ENCODE measurements at regions not wholly inside any gene's neighbourhood (a gene's known extent, or its start where the extent isn't known, plus 50 kb on each side); places are given as distances from the start of the nearest gene placed in this dataset.

- Histone ChIP-seq H3K36me3 (ENCODE audit: control insufficient read depth in 1 of 2, insufficient read depth in 2 of 2, low read length in 2 of 2) (no peaks in the 10 kb centered on the region), H3K9me3 (ENCODE audit: control insufficient read depth in 1 of 2, insufficient read depth in 1 of 2, low read depth in 1 of 2, low read length in 2 of 2) (no peaks in the 10 kb centered on the region), H3K4me1 (ENCODE audit: control insufficient read depth in 1 of 2, insufficient read depth in 2 of 2, low read length in 2 of 2) (no peaks in the 10 kb centered on the region), H3K27me3 (ENCODE audit: insufficient read depth, low read length) (peaks cover 15% of the 10 kb centered on the region; the same call in 1 of the 2 replicates), H3K4me3 (replicated peaks in 1 of 2; ENCODE audit: low read depth in 1 of 2, low read length in 2 of 2) (no peak overlapping the region), H4K20me1 (ENCODE audit: insufficient read depth) (no peaks in the 10 kb centered on the region), H3K9me2 (ENCODE audit: insufficient read depth) (no peaks in the 10 kb centered on the region), H3K27ac (ENCODE audit: low read depth, low read length) (no peak overlapping the region), H3K79me2 (ENCODE audit: insufficient read depth, low read length) (no peaks in the 10 kb centered on the region), H3K4me2 (ENCODE audit: low read length) (no peak overlapping the region), H2AFZ (ENCODE audit: low read depth, low read length, poor library complexity, severe bottlenecking) (no peak overlapping the region), H3K9ac (ENCODE audit: low read length) (no peak overlapping the region)
- TF ChIP-seq JUND (IDR thresholded peaks at IDR 0.05) = no peak
- TF ChIP-seq CEBPB (IDR thresholded peaks at IDR 0.05; ENCODE audit: low read depth) = no peak
- TF ChIP-seq ELF1 (IDR thresholded peaks at IDR 0.05; ENCODE audit: borderline replicate concordance, low read depth) = no peak
- no peak for TF ChIP-seq CBX3 (IDR thresholded peaks at IDR 0.05; ENCODE audit: low read depth)
- TF ChIP-seq EZH2 (IDR thresholded peaks at IDR 0.05) = no peak
- TF ChIP-seq RAD21 (IDR thresholded peaks at IDR 0.05; ENCODE audit: low read depth) = no peak
- no peak for TF ChIP-seq REST (IDR thresholded peaks at IDR 0.05; ENCODE audit: low read depth)
- no peak for TF ChIP-seq SIN3A (IDR thresholded peaks at IDR 0.05; ENCODE audit: low read depth)
- TF ChIP-seq ATF3 (IDR thresholded peaks at IDR 0.05) = no peak
- TF ChIP-seq POLR2AphosphoS5 (IDR thresholded peaks at IDR 0.05; ENCODE audit: low read depth, low read length) = no peak
- no peak for TF ChIP-seq ZBTB33 (IDR thresholded peaks at IDR 0.05; ENCODE audit: extremely low read depth, insufficient replicate concordance, low read length)
- TF ChIP-seq ZFX (IDR thresholded peaks at IDR 0.05) = no peak
- TF ChIP-seq EGR1 (IDR thresholded peaks at IDR 0.05; ENCODE audit: low read depth) = no peak
- TF ChIP-seq FOSL1 (IDR thresholded peaks at IDR 0.05; ENCODE audit: low read depth) = no peak
- TF ChIP-seq ZNF274 (IDR thresholded peaks at IDR 0.05; ENCODE audit: low read depth, low read length) = no peak
- TF ChIP-seq SRF (IDR thresholded peaks at IDR 0.05; ENCODE audit: low read depth) = no peak
- no peak for TF ChIP-seq TCF7L2 (IDR thresholded peaks at IDR 0.05; ENCODE audit: borderline replicate concordance, extremely low read depth, insufficient read depth, insufficient read length)
- ATAC-seq = no peak
- ChIA-PET CTCF (no interaction called here), POLR2A (no interaction called here), RAD21 (ENCODE audit: low non-redundant PET in 1 of 2, low total read pairs in 2 of 2, uncharacterized antibody in 2 of 2, unreplicated experiment in 2 of 2) (no interaction called here)
- no peak for DNase-seq (ENCODE audit: low read depth, low spot score)
- intact Hi-C loops (cut with micrococcal nuclease) = no loop called here
- BruUV-seq (replicated peaks) = no TSS peak
These were observed 207.9 kb upstream of the TMEM260 start for GRCh38 chr14:56371737-56372136.

All from HCT116 (cell line).